H1 (cell line): ENCODE measurements at regions not wholly inside any gene's neighbourhood (a gene's known extent, or its start where the extent isn't known, plus 50 kb on each side); places are given as distances from the start of the nearest gene placed in this dataset.

Experiments used
- CTCF ChIP-seq, 3 experiments: IDR thresholded peaks; 1 replicate in 2 of 3; 2 replicates in 1 of 3; pipeline versions ENCODE4 v1.5.1 to v1.6.1; 2011; ENCODE audit warnings: low read length in 3 of 3, mild to moderate bottlenecking in 3 of 3, inconsistent platforms in 2 of 3, low read depth in 1 of 3, moderate library complexity in 1 of 3; ENCODE audit not compliant: insufficient read depth in 1 of 3; ENCODE audit errors: control extremely low read depth in 1 of 3
- POLR2A ChIP-seq, 2 experiments: IDR thresholded peaks; 1 replicate in 1 of 2; 2 replicates in 1 of 2; pipeline ENCODE4 v1.6.1; 2011; ENCODE audit warnings: low read depth in 2 of 2, low read length in 2 of 2, mild to moderate bottlenecking in 2 of 2; ENCODE audit errors: control extremely low read depth in 1 of 2
- POLR2AphosphoS5 ChIP-seq: IDR thresholded peaks from 2 replicates; pipeline ENCODE4 v1.6.1; 2011; ENCODE audit warnings: low read depth, low read length
- RAD21 ChIP-seq, 2 experiments: IDR thresholded peaks in 1 of 2; conservative IDR thresholded peaks in 1 of 2; 2 replicates each; pipeline ENCODE4 v1.6.1; 2011; ENCODE audit warnings: low read depth in 2 of 2, low read length in 2 of 2, improper control_type of control experiment in 1 of 2, inconsistent platforms in 1 of 2, mild to moderate bottlenecking in 1 of 2, moderate library complexity in 1 of 2
- SP1 ChIP-seq: IDR thresholded peaks from 2 replicates; pipeline ENCODE4 v1.6.1; 2011; ENCODE audit warnings: low read depth, low read length

DNA sequence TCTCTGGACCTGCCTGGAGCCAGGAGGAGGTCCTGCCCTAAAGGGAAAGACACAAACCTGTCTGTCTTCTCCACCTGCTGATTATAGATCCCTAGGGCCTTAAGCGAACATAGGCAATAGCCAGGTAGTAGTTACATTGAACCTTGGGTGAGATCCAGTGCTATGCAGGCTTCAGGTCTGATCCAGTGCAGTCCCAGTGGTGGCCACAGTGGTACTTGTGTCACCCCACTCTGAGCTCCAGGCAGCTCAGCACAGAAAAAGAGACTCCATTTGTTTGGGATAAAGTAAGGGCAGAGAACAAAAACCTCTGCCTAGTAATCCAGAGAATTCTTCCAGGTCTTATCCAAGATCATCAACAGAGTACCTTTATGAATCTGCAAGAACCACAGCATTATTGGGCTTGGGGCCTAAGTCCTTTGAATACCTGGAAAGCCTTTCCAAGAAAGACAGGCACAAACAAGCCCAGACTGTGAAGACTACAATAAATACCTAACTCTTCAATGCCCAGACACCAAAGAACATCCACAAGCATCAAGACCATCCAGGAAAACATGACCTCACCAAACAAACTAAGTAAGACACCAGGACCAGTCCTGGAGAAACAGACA, 60.4 kb upstream of the KTN1 start:
- no peak for TF ChIP-seq CTCF (IDR thresholded peaks at IDR 0.05; ENCODE audit: control extremely low read depth in 1 of 3, insufficient read depth in 1 of 3, low read depth in 1 of 3, low read length in 3 of 3)
- TF ChIP-seq POLR2A (IDR thresholded peaks at IDR 0.05; ENCODE audit: control extremely low read depth in 1 of 2, low read depth in 2 of 2, low read length in 2 of 2): no peak
- TF ChIP-seq RAD21 (IDR thresholded peaks at IDR 0.05 in 1 of 2, conservative IDR thresholded peaks at IDR 0.05 in 1 of 2; ENCODE audit: low read depth in 2 of 2, low read length in 2 of 2): no peak; a peak in 1 of 4 replicates
- no peak for TF ChIP-seq SP1
- no peak for TF ChIP-seq POLR2AphosphoS5
